LNCaP clone FGC (cell line): ENCODE measurements at regions not wholly inside any gene's neighbourhood (a gene's known extent, or its start where the extent isn't known, plus 50 kb on each side); places are given as distances from the start of the nearest gene placed in this dataset.

Experiments
- DNase-seq: peaks from one replicate; pipeline ENCODE4 v3.0.0-alpha.2; 2011; ENCODE audit warnings: low read depth
- H3K4me3 ChIP-seq: 2 replicates; pipeline ENCODE4 v1.5.1; 2011; ENCODE audit warnings: mild to moderate bottlenecking, low read depth, low read length, control low read depth
- CTCF ChIP-seq: IDR thresholded peaks from 2 replicates; pipeline ENCODE4 v1.5.1; 2012; ENCODE audit warnings: mild to moderate bottlenecking; ENCODE audit not compliant: control insufficient read depth, insufficient read depth; ENCODE audit errors: extremely low read depth

- DNase-seq: no peak
- H3K4me3 ChIP-seq: no peak overlapping the region
- no peak for TF ChIP-seq CTCF
These were observed 204.8 kb upstream of the COX10 start for GRCh38 chr17:13864521-13864920.

GRCh38 chr17:13865650-13866049 lies 203.7 kb upstream of the COX10 start:
- H3K4me3 ChIP-seq: no peak overlapping the region
- no peak for DNase-seq
- no peak for TF ChIP-seq CTCF

GRCh38 chr17:13869331-13869940 lies 199.9 kb upstream of the COX10 start:
- DNase-seq: no peak
- H3K4me3 ChIP-seq: no peak overlapping the region
- no peak for TF ChIP-seq CTCF

DNA sequence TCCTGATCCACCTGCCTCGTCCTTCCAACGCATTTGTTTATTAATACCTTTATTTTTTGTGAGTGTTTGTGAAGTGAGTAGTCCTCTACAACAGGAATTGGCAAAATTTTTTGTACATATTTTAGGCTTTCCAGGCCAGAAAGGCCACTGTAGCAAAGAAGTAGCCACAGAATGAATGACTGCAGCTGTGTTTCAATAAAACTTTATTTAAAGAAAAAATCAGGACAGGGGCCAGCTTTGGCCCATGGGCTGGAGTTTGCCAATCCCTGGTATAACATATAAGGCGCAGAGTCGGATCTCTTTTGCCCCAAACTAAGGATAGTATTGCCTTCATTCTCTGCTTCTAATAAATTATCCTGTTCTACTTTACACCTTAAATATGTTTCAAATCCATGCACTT lies 198.0 kb upstream of the COX10 start:
- no peak overlapping the region for H3K4me3 ChIP-seq
- DNase-seq: no peak
- TF ChIP-seq CTCF: no peak

GRCh38 chr17:13874134-13874533 lies 195.2 kb upstream of the COX10 start:
- no peak for DNase-seq
- no peak overlapping the region for H3K4me3 ChIP-seq
- no peak for TF ChIP-seq CTCF

DNA sequence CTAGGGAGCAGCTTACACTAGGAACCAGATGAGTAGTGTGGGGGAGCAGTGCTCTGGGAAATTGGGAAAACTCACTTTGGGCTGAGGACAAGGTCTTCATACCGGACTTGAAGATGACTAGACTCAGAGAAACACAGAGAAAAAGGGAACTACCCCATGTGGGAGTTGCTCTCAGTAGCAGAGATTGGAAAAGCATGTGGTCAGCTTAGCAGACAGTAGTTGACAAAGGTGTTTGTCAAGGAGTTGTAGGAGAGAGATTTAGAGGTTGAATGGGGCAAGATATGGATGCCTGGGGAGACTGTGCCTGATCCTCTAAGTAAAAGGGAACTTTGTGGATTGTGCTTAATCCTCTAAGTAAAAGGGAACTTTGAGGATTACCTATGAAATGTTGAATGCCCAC lies 194.5 kb upstream of the COX10 start:
- TF ChIP-seq CTCF: no peak
- DNase-seq: no peak
- no peak overlapping the region for H3K4me3 ChIP-seq

GRCh38 chr17:13879961-13880466 lies 189.3 kb upstream of the COX10 start:
- no peak for DNase-seq
- no peak for TF ChIP-seq CTCF
- no peak overlapping the region for H3K4me3 ChIP-seq
